ENCODE measurements at regions not wholly inside any gene's neighbourhood (a gene's known extent, or its start where the extent isn't known, plus 50 kb on each side); places are given as distances from the start of the nearest gene placed in this dataset.
A peak's percentile ranks its signal among the peaks of the same experiment; 100 is the strongest.

DNA sequence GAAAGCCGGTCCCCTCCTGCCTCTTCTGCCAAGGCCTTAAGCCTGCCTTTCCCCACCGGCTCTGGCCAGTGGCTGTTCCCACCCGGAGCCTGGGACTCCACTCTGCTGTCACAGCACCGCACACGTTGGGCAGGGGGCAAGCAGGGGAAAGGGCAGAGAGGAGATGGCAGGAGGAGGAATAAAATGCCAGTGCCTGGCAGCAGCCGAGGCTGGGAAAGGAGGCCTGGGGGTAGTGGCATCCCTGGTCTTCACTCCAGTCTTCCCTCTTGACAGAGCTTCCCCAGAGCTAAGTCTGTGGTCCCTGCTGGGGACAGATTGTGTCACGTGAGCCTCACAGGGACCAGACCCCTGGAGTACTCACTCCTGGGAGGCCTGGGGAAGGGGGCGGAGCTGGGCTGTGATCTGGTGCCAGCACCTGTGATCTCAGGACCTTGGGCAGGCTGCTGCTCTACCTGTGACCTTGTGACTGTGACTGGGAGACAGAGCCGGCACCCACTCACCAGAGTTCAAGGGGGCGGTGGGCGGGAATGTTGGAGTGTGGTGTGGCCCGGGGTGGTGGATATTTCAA is 97.2 kb upstream of the GSE1 start (continued):
- TF ChIP-seq, protein P1, sequence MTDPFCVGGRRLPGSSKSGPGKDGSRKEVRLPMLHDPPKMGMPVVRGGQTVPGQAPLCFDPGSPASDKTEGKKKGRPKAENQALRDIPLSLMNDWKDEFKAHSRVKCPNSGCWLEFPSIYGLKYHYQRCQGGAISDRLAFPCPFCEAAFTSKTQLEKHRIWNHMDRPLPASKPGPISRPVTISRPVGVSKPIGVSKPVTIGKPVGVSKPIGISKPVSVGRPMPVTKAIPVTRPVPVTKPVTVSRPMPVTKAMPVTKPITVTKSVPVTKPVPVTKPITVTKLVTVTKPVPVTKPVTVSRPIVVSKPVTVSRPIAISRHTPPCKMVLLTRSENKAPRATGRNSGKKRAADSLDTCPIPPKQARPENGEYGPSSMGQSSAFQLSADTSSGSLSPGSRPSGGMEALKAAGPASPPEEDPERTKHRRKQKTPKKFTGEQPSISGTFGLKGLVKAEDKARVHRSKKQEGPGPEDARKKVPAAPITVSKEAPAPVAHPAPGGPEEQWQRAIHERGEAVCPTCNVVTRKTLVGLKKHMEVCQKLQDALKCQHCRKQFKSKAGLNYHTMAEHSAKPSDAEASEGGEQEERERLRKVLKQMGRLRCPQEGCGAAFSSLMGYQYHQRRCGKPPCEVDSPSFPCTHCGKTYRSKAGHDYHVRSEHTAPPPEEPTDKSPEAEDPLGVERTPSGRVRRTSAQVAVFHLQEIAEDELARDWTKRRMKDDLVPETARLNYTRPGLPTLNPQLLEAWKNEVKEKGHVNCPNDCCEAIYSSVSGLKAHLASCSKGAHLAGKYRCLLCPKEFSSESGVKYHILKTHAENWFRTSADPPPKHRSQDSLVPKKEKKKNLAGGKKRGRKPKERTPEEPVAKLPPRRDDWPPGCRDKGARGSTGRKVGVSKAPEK (CRISPR knock-in tag; IDR thresholded peaks at IDR 0.05; ENCODE audit: borderline replicate concordance), result no peak
- no peak for TF ChIP-seq ZNF296 (CRISPR knock-in tag; conservative IDR thresholded peaks at IDR 0.05)
- TF ChIP-seq, protein P2, sequence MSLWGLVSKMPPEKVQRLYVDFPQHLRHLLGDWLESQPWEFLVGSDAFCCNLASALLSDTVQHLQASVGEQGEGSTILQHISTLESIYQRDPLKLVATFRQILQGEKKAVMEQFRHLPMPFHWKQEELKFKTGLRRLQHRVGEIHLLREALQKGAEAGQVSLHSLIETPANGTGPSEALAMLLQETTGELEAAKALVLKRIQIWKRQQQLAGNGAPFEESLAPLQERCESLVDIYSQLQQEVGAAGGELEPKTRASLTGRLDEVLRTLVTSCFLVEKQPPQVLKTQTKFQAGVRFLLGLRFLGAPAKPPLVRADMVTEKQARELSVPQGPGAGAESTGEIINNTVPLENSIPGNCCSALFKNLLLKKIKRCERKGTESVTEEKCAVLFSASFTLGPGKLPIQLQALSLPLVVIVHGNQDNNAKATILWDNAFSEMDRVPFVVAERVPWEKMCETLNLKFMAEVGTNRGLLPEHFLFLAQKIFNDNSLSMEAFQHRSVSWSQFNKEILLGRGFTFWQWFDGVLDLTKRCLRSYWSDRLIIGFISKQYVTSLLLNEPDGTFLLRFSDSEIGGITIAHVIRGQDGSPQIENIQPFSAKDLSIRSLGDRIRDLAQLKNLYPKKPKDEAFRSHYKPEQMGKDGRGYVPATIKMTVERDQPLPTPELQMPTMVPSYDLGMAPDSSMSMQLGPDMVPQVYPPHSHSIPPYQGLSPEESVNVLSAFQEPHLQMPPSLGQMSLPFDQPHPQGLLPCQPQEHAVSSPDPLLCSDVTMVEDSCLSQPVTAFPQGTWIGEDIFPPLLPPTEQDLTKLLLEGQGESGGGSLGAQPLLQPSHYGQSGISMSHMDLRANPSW (CRISPR knock-in tag; IDR thresholded peaks at IDR 0.05; ENCODE audit: borderline replicate concordance), result peak; percentile 95; the same call in 1 of the 2 replicates
- TF ChIP-seq FOXJ3 (CRISPR knock-in tag; IDR thresholded peaks at IDR 0.05; ENCODE audit: borderline replicate concordance), result peak; percentile 42; the same call in 1 of the 2 replicates
- TF ChIP-seq, protein P3, sequence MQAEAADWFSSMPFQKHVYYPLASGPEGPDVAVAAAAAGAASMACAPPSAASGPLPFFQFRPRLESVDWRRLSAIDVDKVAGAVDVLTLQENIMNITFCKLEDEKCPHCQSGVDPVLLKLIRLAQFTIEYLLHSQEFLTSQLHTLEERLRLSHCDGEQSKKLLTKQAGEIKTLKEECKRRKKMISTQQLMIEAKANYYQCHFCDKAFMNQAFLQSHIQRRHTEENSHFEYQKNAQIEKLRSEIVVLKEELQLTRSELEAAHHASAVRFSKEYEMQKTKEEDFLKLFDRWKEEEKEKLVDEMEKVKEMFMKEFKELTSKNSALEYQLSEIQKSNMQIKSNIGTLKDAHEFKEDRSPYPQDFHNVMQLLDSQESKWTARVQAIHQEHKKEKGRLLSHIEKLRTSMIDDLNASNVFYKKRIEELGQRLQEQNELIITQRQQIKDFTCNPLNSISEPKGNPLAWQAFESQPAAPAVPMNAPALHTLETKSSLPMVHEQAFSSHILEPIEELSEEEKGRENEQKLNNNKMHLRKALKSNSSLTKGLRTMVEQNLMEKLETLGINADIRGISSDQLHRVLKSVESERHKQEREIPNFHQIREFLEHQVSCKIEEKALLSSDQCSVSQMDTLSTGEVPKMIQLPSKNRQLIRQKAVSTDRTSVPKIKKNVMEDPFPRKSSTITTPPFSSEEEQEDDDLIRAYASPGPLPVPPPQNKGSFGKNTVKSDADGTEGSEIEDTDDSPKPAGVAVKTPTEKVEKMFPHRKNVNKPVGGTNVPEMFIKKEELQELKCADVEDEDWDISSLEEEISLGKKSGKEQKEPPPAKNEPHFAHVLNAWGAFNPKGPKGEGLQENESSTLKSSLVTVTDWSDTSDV (CRISPR knock-in tag; IDR thresholded peaks at IDR 0.05), result peak; percentile 87; the same call in 1 of the 2 replicates
- no peak for TF ChIP-seq SRSF4 (IDR thresholded peaks at IDR 0.05; ENCODE audit: low read depth, low read length, poor library complexity, severe bottlenecking)
- TF ChIP-seq ZNF550 (CRISPR knock-in tag; IDR thresholded peaks at IDR 0.05; ENCODE audit: borderline replicate concordance), result peak; percentile 63; the same call in 1 of the 2 replicates
- no peak for TF ChIP-seq IKZF1 (IDR thresholded peaks at IDR 0.05)
- peak; percentile 51 for TF ChIP-seq CCDC6 (CRISPR knock-in tag; IDR thresholded peaks at IDR 0.05)
- TF ChIP-seq, protein P4, sequence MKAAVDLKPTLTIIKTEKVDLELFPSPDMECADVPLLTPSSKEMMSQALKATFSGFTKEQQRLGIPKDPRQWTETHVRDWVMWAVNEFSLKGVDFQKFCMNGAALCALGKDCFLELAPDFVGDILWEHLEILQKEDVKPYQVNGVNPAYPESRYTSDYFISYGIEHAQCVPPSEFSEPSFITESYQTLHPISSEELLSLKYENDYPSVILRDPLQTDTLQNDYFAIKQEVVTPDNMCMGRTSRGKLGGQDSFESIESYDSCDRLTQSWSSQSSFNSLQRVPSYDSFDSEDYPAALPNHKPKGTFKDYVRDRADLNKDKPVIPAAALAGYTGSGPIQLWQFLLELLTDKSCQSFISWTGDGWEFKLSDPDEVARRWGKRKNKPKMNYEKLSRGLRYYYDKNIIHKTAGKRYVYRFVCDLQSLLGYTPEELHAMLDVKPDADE (CRISPR knock-in tag; IDR thresholded peaks at IDR 0.05), result no peak
- TF ChIP-seq ZNF205 (CRISPR knock-in tag; IDR thresholded peaks at IDR 0.05), result no peak
- TF ChIP-seq KLF6 (CRISPR knock-in tag; IDR thresholded peaks at IDR 0.05), result no peak; the same call in 1 of the 2 replicates
- TF ChIP-seq ZNF34 (CRISPR knock-in tag; IDR thresholded peaks at IDR 0.05; ENCODE audit: borderline replicate concordance), result no peak
- TF ChIP-seq, protein P5, sequence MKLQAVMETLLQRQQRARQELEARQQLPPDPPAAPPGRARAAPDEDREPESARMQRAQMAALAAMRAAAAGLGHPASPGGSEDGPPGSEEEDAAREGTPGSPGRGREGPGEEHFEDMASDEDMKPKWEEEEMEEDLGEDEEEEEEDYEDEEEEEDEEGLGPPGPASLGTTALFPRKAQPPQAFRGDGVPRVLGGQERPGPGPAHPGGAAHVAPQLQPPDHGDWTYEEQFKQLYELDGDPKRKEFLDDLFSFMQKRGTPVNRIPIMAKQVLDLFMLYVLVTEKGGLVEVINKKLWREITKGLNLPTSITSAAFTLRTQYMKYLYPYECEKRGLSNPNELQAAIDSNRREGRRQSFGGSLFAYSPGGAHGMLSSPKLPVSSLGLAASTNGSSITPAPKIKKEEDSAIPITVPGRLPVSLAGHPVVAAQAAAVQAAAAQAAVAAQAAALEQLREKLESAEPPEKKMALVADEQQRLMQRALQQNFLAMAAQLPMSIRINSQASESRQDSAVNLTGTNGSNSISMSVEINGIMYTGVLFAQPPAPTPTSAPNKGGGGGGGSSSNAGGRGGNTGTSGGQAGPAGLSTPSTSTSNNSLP (IDR thresholded peaks at IDR 0.05; ENCODE audit: low read depth, low read length), result no peak
- peak; percentile 87; the same call in 1 of the 2 replicates for TF ChIP-seq ZNF333 (CRISPR knock-in tag; IDR thresholded peaks at IDR 0.05; ENCODE audit: borderline replicate concordance)
- TF ChIP-seq, protein P6, sequence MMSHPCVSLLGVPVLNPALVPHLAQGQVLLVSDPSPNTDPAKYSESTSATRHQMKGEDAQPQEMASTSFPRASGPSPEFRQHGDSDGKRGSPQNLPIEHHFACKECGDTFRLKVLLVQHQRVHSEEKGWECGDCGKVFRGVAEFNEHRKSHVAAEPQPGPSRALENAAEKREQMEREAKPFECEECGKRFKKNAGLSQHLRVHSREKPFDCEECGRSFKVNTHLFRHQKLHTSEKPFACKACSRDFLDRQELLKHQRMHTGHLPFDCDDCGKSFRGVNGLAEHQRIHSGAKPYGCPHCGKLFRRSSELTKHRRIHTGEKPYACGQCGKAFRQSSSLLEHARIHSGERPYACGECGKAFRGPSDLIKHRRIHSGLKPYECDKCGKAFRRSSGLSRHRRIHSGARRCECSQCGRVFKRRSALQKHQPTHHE (CRISPR knock-in tag; IDR thresholded peaks at IDR 0.05; ENCODE audit: borderline replicate concordance), result 0 out of 2 replicates have a peak, but pooled peaks have one; percentile 46
